ENCODE measurements at regions not wholly inside any gene's neighbourhood (a gene's known extent, or its start where the extent isn't known, plus 50 kb on each side); places are given as distances from the start of the nearest gene placed in this dataset.

GRCh38 chr19:46919324-46919723, 58.5 kb downstream of the ARHGAP35 start:
- WGBS: 82% methylated on average over 8 of the region's 8 CpGs
- H3K27me3 ChIP-seq (replicated peaks; ENCODE audit: insufficient read depth): no peaks in the 10 kb centered on the region
- TF ChIP-seq CTCF (IDR thresholded peaks at IDR 0.05) (no peak), POLR2AphosphoS5 (IDR thresholded peaks at IDR 0.05) (no peak), POLR2A (IDR thresholded peaks at IDR 0.05) (no peak)
- no peak for DNase-seq (ENCODE audit: low spot score)
- H3K9me3 ChIP-seq: no peaks in the 10 kb centered on the region
- intact Hi-C loops (cut with DNase I): no loop called here
- H3K4me3 ChIP-seq: no peak overlapping the region
- H3K27ac ChIP-seq: no peak overlapping the region
- peaks cover 3% of the 10 kb centered on the region for H3K4me1 ChIP-seq (replicated peaks)
- H3K36me3 ChIP-seq: peaks cover 0 to 5% of the 10 kb centered on the region in 2 donors

- H3K27ac ChIP-seq: no peak overlapping the region
- no peak for DNase-seq (ENCODE audit: low spot score)
- TF ChIP-seq POLR2A (IDR thresholded peaks at IDR 0.05): no peak
- TF ChIP-seq POLR2AphosphoS5 (IDR thresholded peaks at IDR 0.05): no peak
- no peak for TF ChIP-seq CTCF (IDR thresholded peaks at IDR 0.05)
- peaks cover 11% of the 10 kb centered on the region for H3K4me1 ChIP-seq (replicated peaks)
- no peak overlapping the region for H3K4me3 ChIP-seq
- intact Hi-C loops (cut with DNase I): no loop called here
- H3K27me3 ChIP-seq (replicated peaks; ENCODE audit: insufficient read depth): no peaks in the 10 kb centered on the region
- peaks cover 0 to 5% of the 10 kb centered on the region in 2 donors for H3K36me3 ChIP-seq
- H3K9me3 ChIP-seq: no peaks in the 10 kb centered on the region
- 89% methylated on average over 14 of the region's 14 CpGs for WGBS
Observed at GRCh38 chr19:46920362-46920761, 59.6 kb downstream of the ARHGAP35 start.

DNA sequence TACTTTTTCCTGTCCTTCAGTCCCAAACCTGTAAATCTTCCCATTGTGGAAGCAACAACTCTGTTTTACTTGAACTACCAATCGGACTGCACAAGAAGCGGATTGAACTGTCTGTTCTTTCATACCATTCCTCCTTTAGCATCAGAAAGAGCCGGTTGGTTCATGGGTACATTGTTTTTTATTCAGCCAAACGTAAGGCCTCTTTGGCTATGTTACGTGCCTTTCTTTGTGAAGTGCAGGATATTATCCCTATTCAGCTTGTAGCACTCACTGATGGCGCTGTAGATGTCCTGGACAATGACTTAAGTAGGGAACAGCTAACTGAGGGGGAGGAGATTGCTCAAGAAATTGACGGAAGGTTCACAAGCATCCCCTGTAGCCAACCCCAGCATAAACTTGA, 60.3 kb downstream of the ARHGAP35 start:
- no peaks in the 10 kb centered on the region for H3K27me3 ChIP-seq (replicated peaks; ENCODE audit: insufficient read depth)
- 95% methylated on average over 7 of the region's 7 CpGs for WGBS
- intact Hi-C loops (cut with DNase I): no loop called here

GRCh38 chr19:46922465-46922864, 61.7 kb downstream of the ARHGAP35 start:
- H3K9me3 ChIP-seq: no peaks in the 10 kb centered on the region

More for the DNA sequence above, 60.3 kb downstream of the ARHGAP35 start:
- no peak overlapping the region for H3K27ac ChIP-seq
- no peak for TF ChIP-seq POLR2AphosphoS5 (IDR thresholded peaks at IDR 0.05)
- no peak for TF ChIP-seq CTCF (IDR thresholded peaks at IDR 0.05)
- TF ChIP-seq POLR2A (IDR thresholded peaks at IDR 0.05): no peak
- DNase-seq (ENCODE audit: low spot score): no peak
- peaks cover 0 to 5% of the 10 kb centered on the region in 2 donors for H3K36me3 ChIP-seq
- no peak overlapping the region for H3K4me3 ChIP-seq
- no peaks in the 10 kb centered on the region for H3K9me3 ChIP-seq
- peaks cover 17% of the 10 kb centered on the region for H3K4me1 ChIP-seq (replicated peaks)

More at GRCh38 chr19:46922465-46922864, 61.7 kb downstream of the ARHGAP35 start:
- no peak overlapping the region for H3K4me3 ChIP-seq
- no peak for TF ChIP-seq CTCF (IDR thresholded peaks at IDR 0.05)
- TF ChIP-seq POLR2A (IDR thresholded peaks at IDR 0.05): no peak
- no peak for TF ChIP-seq POLR2AphosphoS5 (IDR thresholded peaks at IDR 0.05)
- H3K27me3 ChIP-seq (replicated peaks; ENCODE audit: insufficient read depth): no peaks in the 10 kb centered on the region
- peaks cover 31% of the 10 kb centered on the region for H3K4me1 ChIP-seq (replicated peaks)
- H3K27ac ChIP-seq: no peak overlapping the region
- no peak for DNase-seq (ENCODE audit: low spot score)
- intact Hi-C loops (cut with DNase I): no loop called here
- 94% methylated on average over 3 of the region's 3 CpGs for WGBS
- peaks cover 0 to 5% of the 10 kb centered on the region in 2 donors for H3K36me3 ChIP-seq
